ENCODE measurements at regions not wholly inside any gene's neighbourhood (a gene's known extent, or its start where the extent isn't known, plus 50 kb on each side); places are given as distances from the start of the nearest gene placed in this dataset.

- in situ Hi-C loops (cut with MboI; ENCODE audit: low pct_unique_long_range_greater_than_20kb, low sequenced_read_pairs, unreplicated experiment) = no loop called here
- no peak for TF ChIP-seq CTCF (IDR thresholded peaks at IDR 0.05; ENCODE audit: extremely low read depth, insufficient read depth, missing control alignments)
- DNase-seq (ENCODE audit: low spot score) = no peak
These were observed 291.6 kb downstream of the PREX1 start for GRCh38 chr20:48536206-48536605.

DNA sequence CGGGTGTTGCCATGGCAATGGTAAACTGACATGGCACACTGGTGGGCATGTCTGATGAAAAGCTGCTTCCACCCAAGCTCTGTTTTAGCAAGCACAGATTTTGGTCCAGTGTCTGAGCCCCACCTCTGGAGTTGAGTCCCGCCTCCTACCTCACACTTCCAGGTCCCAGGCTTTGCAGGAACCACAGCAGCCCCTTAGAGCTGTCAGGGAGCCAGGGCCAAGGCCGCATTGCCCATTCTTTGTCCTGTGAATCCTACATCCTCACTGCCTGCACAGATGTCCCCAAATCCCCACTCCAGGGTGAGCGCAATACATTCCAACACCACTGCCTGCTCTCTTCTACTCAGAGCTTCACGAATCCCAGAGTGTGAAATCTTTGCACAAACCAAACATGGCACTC is 292.2 kb downstream of the PREX1 start:
- DNase-seq (ENCODE audit: low spot score) = no peak
- no peak for TF ChIP-seq CTCF (IDR thresholded peaks at IDR 0.05; ENCODE audit: extremely low read depth, insufficient read depth, missing control alignments)
- in situ Hi-C loops (cut with MboI; ENCODE audit: low pct_unique_long_range_greater_than_20kb, low sequenced_read_pairs, unreplicated experiment) = no loop called here

DNA sequence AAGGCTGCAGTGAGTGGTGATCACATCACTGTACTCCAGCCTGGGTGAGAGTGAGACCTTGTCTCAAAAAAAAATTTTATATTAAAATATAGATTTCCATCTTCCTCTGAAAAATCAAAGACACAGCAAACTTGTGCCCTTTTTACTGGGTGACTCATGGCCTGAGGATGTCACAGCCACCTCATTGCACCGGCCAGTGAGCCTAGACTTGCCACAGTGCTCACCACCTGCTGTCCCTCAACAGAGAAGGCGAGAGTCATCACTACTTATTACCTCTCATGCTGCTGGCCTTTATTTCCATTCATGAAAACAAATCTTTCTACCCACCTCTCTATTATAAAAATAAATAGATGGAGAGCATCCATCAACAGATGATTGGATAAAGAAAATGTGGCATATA is 295.8 kb downstream of the PREX1 start:
- DNase-seq (ENCODE audit: low spot score) = no peak
- TF ChIP-seq CTCF (IDR thresholded peaks at IDR 0.05; ENCODE audit: extremely low read depth, insufficient read depth, missing control alignments) = no peak
- in situ Hi-C loops (cut with MboI; ENCODE audit: low pct_unique_long_range_greater_than_20kb, low sequenced_read_pairs, unreplicated experiment) = no loop called here

DNA sequence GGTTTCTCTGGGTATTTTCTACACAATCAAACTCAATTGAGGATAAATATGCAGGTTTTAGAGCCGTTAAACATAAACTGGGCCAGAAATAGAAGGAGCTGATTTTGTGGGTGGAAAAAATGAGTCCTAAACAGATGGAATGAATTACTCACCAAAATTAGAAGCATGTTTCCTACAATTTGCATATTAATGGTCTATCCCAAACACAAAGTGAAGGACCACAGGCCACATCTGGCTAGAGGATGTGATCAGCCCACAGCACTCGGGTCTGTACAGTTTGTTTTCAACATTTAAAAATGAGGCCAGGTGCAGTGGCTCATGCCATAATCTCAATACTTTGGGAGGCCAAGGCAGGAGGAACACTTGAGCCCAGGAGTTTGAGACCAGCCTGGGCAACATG is 296.3 kb downstream of the PREX1 start:
- in situ Hi-C loops (cut with MboI; ENCODE audit: low pct_unique_long_range_greater_than_20kb, low sequenced_read_pairs, unreplicated experiment) = no loop called here
- no peak for DNase-seq (ENCODE audit: low spot score)
- no peak for TF ChIP-seq CTCF (IDR thresholded peaks at IDR 0.05; ENCODE audit: extremely low read depth, insufficient read depth, missing control alignments)

DNA sequence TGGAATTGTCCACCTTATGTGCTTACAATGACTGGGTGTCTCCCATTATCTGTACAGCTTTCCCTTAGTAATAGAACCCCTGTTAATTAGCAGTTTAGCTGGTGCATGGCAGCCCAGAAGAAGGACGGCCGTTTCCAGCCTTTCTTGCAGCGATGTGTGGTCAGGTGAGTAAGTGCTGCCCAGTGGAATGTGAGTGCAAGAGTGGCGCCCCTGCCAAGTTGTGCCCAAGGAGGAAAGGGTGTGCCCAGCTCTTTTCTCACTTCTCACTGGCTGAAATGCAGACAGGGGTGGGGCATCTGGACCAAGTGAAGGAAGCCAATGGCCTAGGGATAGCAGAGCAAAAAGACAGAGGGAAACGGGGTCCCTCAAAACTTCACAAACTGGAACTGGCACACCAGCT is 296.8 kb downstream of the PREX1 start:
- DNase-seq (ENCODE audit: low spot score) = no peak
- no peak for TF ChIP-seq CTCF (IDR thresholded peaks at IDR 0.05; ENCODE audit: extremely low read depth, insufficient read depth, missing control alignments)
- in situ Hi-C loops (cut with MboI; ENCODE audit: low pct_unique_long_range_greater_than_20kb, low sequenced_read_pairs, unreplicated experiment) = no loop called here

DNA sequence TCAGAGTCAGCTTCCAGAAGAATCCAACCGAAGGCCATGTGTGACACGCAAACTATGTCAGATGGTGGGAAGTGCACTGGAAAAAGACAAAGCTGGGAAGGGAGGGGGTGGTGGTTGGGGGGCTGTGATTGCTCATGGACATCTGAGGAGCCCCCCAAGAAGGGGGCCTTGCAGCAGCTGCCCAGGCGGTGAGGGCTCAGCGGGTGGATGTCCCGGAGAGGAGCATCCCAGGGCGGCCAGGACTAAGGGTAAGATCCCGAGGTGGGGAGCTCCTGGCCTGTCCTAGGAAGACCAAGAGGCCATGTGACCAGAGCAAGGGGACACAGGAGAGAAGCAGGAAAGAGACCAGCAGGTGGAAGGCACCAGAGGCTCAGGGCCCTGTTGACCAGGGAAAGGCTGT is 299.5 kb downstream of the PREX1 start:
- in situ Hi-C loops (cut with MboI; ENCODE audit: low pct_unique_long_range_greater_than_20kb, low sequenced_read_pairs, unreplicated experiment) = no loop called here
- no peak for TF ChIP-seq CTCF (IDR thresholded peaks at IDR 0.05; ENCODE audit: extremely low read depth, insufficient read depth, missing control alignments)
- DNase-seq (ENCODE audit: low spot score) = no peak

GRCh38 chr20:48527771-48528170 is 300.0 kb downstream of the PREX1 start:
- in situ Hi-C loops (cut with MboI; ENCODE audit: low pct_unique_long_range_greater_than_20kb, low sequenced_read_pairs, unreplicated experiment) = no loop called here

More at GRCh38 chr20:48527771-48528170, 300.0 kb downstream of the PREX1 start:
- TF ChIP-seq CTCF (IDR thresholded peaks at IDR 0.05; ENCODE audit: extremely low read depth, insufficient read depth, missing control alignments) = no peak
- no peak for DNase-seq (ENCODE audit: low spot score)
